NOMO-1 treated with DMSO at 0.1 percent for 48 hours (cell line): ENCODE measurements at regions not wholly inside any gene's neighbourhood (a gene's known extent, or its start where the extent isn't known, plus 50 kb on each side); places are given as distances from the start of the nearest gene placed in this dataset.

Experiments used
- DNase-seq: peaks from one replicate; lab custom pipeline; 2025; ENCODE audit not compliant: unreplicated experiment; lab: John Stamatoyannopoulos, UW

DNA sequence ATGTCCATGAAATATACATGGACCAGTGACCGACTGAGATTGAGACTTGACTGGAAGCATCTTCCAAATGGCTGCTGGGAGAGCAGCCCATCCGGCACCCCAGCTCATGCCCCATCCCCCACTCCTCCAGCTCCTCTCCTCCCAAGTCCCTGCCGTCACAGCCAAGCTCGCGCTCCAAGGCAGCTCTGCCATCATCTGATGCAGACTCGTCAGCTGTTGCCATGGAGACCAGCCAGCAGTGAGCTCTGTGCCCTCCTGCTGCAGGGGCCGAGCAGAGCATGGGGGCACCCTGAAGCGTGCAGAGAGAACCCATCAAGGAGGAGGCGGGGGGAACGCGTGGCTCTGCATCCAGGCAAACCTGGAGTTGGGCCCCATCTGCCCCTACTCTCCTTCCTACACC, 74.5 kb upstream of the TNRC6C start:
- DNase-seq, result no peak

DNA sequence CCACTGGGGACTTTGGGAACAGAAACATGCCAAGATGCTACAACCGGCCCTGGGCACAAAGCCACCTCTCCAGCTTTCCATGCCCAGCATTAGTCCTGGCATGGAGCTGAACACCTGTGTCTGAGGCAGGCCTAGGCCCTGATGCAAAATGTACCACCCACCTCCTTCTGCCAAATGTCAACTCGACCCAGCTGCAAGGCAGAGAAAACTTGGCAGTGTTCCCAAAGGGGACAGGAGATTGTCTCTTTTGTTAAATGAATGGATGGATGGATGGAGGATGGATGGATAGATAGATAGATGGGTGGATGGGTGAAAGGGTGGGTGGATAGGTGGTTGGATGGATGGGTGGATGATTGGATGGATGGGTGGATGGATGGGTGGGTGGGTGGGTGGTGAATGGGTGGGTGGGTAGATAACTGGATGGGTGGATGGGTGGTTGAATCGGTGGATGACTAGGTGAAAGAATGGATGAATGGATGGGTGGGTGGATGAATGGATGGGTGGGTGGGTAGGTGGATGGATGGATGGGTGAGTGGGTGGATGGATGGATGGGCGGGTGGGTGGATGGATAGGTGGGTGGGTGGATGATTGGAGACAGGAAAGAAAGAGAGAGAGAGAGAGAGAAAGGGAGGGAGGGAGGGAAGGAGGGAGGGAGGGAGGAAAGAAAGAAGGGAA, 73.4 kb upstream of the TNRC6C start:
- DNase-seq, result no peak

DNA sequence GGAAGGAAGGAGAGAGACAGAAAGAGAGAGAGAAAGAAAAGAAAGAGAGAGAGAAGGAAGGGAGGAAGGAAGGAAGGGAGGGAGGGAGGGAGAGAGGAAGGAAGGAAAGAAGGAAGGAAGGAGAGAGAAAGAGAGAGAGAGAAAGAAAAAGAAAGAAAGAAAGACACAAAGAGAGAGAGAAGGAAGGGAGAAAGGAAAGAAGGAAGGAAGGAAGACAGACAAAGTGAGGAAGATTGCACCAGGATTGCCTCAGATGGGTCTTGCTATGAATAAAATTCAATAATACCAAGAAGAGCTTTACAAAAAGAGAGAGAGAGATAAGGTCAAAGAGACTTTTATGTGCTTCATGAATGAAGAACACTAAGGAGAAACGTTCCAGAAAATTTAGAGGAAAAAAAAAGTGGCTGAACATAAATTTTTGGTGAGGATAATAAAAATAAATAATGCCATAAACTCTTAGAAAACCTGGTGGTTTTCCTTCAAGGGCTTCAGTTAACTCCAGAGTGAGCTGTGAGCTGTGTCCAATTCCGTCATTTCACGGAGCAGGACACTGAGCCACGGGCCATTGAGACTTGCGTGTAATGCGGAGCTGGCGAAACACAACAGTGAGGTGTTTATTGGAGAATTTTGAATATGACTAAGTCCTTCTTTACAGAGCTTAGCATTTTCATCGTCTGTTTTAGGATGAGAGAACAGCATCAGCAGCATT, 72.7 kb upstream of the TNRC6C start:
- DNase-seq, result no peak

DNA sequence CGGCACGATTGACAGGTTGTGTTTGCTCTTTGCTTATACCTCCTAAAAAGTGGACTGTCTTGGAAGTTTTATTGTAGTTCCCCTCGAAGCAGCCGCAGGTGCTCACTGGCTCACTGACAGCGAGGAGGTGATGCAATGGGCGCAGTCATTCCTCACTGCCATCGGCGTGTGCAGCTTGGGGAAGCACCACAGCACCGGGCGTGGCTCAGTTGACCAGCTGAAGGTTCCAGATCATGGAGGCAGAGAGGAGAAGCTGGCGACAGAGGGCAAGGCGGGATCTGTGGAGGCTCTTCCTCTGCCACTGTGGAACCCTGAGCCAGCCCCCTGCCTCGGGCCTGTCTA, 72.1 kb upstream of the TNRC6C start:
- DNase-seq, result peak; percentile 46

DNA sequence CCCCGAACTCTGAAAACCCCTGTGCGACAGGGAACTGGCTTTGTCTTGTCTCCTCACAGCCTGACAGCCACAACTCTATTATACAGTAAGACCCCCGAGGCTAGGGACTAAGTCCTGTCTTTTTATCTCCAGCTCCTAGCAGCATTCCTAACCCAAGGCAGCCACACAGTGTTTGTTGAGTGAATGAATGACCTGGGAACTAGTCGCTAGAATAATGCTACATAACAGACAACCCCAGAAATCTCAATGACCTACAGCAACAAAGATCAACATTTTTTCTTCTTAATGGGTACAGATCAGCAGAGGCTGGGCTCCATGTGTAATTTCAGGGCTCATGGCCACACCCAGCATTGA, 71.4 kb upstream of the TNRC6C start:
- DNase-seq, result no peak

DNA sequence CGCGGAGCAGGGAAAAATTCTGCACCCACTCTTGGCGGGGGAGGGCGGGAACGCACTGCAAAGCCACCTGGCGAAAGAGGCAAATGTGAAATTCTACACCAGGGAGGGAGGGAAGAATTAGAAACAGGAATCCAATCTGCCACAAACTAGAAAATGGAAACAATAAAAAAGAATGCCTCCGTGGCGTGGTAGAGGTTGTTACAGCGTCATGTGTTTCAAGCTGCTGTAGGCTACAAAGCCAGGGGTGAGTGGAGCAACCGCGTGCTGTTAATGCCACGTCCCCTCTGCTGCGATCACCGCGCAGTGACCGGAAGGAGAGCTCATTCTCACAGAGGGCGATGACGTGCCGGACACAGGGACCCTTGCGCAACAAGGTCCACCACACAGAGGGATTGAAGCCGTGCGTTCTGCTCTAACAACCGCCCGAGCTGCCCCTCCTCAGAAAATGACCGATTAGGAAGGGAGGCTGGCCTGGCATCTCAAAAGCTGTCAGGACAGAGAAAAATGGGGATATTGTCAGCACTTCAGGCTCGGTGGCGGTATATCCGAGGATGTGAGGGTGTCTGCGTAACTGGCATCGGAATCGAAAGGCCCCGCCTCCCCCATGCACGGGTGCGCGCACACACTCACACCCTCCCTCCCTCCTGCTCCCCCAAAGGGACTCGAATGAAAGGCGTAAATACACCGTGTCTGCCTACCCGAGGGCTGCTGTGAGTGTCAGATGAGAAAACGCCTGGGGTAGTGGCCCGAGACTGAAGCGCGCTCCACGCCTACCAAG, 70.8 kb upstream of the TNRC6C start:
- peak; percentile 32 for DNase-seq

DNA sequence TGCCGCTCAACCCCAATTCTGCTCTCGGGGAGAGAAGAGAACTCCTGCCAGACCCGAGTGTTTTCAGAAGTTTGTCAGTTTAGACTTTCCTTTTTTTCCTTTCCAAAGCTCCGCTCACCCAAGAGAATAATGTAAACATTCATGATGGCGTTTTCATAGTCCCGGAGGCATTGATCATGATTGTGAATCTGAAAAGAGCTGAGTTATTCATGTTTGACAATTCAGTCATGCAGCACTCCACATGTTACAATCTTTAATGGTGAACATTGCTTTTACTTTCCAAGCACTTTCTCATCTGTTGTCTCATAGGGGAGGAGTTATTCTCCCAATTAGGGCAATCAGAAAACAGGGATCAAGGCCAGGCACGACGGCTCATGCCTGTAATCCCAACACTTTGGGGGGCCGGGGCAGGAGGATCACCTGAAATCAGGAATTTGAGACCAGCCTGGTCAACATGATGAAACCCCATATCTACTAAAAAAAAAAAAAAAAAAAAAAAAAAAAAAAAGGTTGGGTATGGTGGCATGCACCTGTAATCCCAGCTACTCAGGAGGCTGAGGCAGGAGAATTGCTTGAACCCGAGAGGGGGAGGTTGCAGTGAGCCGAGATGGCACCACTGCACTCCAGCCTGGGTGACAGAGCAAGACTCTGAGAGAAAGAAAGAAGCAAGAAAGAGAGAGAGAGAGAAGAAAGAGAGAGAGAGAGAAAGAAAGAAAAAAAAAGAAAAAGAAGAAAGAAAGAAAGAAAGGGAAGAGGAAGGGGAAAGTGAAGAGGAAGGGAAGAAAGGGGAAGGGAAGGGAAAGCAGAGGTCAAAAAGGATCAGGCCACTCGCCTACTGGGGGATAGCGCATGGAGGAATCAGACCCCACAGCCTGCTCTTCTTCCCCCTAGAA, 70.0 kb upstream of the TNRC6C start:
- DNase-seq, result no peak

DNA sequence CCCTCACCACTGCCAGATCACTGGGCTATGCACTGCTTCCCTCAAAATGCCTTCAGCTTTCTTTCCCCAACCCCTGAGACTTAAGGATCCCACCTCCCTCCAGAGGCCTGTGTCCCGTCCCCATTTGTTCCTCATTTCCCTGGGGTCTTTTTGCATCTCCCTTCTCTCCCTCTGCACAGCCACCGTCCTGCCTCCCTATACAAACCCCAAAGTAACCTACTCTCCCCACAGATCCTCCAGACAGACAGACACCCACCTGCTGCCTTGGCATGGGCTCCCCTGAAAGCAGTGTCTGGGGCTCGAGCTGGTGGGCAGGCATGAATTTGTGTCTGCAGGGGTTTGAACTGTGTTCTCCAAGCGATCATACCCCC, 69.4 kb upstream of the TNRC6C start:
- DNase-seq, result no peak

DNA sequence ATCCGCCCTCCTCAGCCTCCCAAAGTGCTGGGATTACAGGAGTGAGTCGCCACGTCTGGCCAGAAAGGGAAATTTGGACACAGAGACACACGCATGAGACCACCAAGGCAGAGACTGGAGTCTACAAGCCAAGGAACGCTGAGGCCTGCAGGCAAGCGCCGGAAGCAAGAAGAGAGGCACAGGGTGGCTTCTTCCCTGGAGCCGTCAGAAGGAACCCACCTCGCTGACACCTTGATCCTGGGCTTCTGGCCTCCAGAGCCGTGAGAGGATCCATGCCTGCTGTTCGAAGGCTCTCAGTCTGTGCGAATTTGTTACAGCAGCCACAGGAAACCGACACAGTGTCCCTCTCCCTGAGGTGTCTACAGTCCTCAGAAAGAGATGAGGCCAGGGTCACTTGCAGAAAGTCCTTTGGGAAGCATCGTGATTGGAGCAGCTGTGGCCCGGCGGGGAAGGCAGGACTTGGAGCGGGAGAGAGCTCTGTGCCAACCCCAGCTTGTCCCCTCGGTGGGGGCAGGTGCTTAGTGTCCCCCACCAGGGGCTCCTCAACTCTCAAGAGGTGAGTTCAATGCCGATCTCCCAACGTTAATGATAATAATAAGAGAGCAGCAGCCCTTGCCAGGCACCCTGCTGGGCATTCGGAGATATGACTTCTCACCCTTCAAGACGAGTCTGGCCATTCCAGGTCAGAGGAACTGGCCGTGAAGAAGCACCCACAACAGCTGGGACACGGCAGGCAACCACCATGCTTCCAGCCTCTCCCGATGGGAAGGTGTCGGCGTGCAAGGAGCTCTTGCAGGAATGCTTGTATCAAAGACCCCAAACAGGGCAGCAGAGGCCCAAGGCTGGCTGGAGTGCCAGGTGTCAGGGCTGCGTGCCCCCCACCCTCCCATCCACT, 68.4 kb upstream of the TNRC6C start:
- no peak for DNase-seq

DNA sequence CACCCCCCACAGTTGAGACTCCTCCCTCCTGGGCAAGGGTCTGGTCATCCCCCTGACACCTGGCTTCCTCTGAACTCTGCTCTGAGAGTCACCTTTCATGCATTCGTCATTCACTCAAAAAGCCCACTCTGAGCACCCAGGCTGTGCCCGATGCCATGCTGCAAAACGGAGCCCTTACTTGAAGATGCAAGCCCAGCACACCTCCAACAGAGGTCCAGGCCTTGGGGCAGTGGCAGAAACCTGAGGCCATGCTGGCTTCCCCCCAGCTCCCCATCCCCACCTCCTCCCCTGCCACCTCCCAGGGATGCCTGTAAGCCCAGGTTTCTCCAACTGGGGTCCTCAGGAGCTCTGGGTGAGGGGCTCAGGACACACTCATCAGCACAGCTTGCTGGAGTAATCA, 67.7 kb upstream of the TNRC6C start:
- no peak for DNase-seq

DNA sequence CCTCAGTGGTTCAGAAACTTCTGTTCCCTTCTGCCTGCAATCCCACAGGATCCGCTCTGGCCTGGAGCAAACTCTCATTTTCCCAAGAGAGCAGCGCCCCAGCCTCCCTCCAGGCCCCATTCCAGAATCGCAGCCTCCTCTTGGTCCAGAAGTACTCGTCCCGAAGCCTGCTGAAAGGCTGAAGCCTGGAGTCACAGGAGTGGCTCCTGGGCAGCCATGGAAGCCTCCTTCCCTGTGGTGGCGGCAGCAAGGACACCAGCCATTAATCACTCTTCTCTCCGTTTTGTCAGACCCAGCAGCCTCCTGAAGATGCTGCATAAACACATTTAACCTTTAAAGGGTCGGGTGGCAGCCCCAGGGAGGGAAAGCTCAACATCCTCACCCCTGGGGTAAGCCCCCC, 66.9 kb upstream of the TNRC6C start:
- no peak for DNase-seq

DNA sequence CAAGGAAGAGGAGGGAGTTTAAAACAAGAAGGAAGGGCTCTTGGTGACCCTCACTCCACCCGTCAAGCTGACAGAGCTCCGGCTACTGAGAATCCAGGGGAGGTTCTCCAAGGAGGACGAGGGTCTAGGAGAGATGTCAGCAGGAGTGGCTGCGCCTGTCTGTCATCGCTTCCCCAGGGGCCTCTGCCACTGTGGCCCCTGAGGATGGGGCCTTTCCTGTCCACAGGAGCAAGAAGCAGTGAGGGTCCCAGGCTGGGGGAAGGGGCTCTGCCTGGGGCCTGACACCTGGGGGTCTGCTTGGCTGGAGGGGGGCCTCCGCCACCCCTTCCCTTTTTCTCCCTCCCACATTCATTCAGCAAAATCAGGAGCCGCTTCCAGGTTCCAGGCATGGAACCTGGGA, 66.5 kb upstream of the TNRC6C start:
- no peak for DNase-seq

DNA sequence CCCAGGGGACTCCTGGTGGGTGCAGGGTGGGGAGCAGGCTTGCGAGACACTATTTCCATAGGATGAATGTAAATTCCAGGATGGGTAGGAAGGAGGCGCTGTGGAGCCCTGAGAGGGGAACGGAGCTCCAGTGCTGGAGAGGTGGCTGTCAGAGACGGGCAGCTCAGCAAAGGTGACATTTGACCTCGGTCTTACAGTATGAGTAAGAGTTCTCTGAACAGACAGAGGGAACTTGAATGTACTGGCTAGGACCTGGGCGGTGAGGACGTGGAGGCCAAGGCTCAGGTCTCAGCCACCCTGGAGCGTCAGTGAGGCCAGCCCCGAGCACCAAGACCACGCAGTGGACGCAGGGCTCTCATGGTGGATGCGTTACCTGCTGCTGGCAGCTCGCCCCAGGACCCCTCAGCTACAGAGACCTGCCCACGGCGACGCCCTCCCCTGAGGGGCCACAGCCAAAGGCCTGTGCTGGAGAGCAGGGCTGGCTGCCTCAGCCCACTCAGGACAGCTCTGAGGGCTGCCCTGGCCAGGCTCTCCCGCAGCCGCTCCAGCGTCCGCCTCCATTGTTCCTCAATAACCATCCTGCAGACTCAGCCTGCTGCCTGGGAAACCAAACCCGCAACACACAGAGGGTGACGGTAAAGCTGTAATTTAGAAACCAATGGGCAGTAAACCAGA, 65.9 kb upstream of the TNRC6C start:
- no peak for DNase-seq

DNA sequence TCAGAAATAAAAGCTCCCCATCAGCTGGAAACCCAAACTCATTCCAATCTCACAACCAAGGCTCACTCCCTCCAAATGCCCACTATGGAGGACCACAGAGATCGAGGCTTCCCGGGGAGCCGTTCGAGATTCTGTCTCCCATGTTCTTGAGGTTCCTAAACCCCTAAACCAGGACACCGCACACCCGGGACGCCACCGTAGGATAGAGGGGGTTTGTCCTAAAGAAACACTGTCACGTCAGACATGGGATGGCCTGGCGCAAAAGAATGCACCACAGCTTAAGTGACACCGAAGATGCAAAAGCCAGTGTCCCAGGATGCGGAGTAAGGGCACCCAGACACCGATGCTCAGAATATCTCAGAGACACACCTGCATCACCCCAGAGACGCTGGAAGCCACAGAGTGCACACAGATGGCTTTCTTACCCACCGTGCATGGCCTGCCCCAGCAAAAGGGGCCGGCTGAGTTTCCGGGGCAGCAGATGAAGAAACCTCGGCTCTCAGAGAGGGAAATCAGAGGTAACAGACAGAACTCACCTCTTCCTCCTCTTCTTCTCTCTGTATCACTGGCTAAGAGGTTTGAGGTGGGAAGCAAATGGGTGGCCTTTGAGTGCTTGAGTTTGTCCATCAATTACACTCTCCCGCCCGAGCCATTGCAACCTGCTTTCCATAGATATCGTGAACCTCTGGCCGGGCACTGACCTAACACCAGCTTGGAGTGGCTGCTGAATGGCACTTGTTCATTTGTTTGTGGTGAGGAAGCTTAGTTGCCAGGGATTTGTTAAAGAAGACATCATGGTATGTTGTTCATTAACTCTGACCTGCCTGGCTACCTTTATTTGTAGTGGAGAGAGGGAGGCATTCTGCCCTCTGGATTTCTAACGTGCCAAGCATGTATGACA, 65.1 kb upstream of the TNRC6C start:
- DNase-seq, result no peak

DNA sequence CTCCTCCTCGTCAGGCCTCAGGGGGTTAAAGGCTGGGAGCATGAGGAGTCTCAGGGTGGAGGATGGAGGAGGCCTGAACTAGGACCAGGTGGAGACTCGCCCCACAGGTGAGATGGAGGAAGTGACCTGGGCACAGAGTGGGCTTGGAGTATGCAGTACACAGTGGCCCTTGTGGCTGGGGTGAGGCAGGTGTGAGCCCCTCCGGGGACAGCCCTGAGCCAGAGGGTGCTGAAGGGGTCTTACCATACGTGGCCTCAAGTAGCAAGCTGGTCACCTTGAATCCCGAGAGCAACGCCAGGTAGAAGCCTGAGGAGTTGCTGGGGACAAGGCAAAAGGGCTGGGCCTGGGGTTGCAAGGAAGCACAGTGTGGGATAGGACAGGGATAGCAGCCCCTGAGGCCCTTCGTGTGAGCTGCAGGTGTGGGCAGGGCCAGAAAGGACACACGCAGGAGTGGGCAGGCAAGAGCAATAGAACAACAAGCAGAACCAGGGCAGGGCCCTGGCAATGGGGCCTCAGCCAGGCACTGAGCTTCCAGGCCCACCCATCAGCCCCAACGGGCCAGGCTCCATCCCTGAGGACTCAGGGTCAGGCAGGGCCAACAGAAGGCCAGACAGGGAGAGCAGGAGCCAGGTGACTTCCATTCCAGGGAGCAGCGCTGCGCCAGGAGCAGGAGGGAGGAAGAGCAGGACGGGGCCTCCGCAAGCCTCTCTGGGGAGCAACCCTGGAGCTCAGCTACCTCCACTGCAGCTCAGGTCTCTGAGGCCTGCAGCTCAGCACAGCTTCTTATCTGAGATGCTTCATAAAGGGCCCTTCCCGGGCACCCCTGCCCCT, 64.2 kb upstream of the TNRC6C start:
- no peak for DNase-seq

DNA sequence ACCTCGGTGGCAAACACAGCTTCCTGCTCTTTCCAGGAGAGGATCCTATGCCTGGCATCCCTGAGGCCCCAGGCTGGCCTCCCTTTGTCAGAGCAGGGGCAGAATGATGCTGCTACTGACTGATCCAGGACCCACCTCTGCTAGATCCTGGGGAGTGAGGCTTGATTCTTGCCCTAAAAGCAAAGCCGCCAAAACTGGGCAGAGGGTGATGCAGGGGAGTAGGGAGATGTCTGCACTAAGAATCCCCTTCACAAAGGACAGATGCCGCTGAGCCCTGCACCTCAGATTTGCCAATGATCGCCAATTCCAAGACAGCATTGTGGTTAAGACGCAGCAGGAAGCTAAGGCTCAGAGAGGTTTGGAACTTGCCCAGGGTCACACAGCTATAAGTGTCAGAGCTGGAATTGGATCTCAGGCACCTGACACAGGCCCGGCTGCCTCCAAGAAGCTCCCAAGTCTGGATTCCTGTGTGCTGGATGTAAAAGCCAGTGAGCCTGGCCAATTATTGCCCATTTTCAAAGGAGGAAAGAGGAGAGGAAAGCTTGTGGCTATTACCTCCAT, 60.7 kb upstream of the TNRC6C start:
- no peak for DNase-seq

DNA sequence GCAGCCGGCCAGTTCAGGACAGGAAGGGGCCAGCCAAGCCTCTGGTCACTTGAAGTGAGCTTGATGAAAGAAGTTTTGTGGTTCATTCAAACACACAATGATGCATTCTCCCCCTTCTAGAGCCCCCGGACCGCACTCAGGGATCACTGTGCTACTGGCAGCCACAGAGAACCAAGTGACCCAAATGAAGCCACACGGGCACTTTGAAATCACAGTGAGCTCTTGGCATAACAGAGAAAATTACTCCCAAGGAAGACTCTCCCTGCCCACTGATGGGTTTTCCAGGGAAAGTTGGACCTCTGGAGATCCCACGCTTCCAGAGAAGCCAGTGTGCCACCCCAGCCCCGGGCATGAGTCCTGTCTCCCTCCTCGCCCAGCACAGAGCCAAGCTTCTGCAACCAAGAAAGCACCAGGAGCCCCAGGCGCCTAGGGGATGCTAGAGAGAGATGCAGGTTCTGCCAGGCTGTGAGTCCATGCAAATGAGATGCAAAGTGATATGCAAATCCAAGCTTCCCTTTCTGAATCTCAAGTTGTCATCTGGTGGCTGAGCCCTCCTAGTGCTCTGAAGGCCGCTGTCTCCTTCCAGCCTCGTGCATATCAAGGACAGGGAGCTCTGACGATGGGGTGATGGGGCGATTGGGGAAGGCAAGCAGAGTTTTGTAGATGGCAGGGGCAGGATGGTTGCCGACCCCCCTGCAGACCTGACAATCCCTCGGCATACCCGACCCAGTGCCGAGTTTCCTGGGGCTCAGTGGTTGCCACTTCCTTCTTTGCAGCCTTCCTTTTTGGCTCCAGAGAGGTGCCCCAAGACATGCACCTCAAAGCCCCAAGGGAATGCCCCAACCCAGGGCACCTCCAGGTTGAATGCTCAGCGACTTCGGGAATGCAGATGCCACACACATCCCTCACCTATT, 59.7 kb upstream of the TNRC6C start:
- no peak for DNase-seq
